Kidney epithelial cell (primary cell): ENCODE measurements at regions not wholly inside any gene's neighbourhood (a gene's known extent, or its start where the extent isn't known, plus 50 kb on each side); places are given as distances from the start of the nearest gene placed in this dataset.

Experiments
- DNase-seq: peaks from one replicate; pipeline ENCODE4 v3.0.0-alpha.2; 2010; ENCODE audit warnings: low read depth
- H3K27me3 ChIP-seq: 2 replicates; pipeline ENCODE4 v1.6.0; 2011; ENCODE audit warnings: low read length; ENCODE audit not compliant: control insufficient read depth, insufficient read depth
- H3K36me3 ChIP-seq: 2 replicates; pipeline ENCODE4 v1.5.1; 2011; ENCODE audit warnings: low read length; ENCODE audit not compliant: control insufficient read depth, insufficient read depth
- H3K4me3 ChIP-seq: 2 replicates; pipeline ENCODE4 v1.5.1; 2011; ENCODE audit warnings: low read depth, mild to moderate bottlenecking, control low read depth, low read length
- CTCF ChIP-seq: IDR thresholded peaks from 2 replicates; pipeline ENCODE4 v1.5.1; 2011; ENCODE audit warnings: mild to moderate bottlenecking, moderate library complexity, low read length, control low read depth, inconsistent platforms; ENCODE audit not compliant: insufficient read depth, poor library complexity, severe bottlenecking

GRCh38 chrX:76228499-76228898 lies 55.6 kb downstream of the PBDC1 start:
- no peak for DNase-seq
- H3K4me3 ChIP-seq: no peak overlapping the region
- H3K36me3 ChIP-seq: no peaks in the 10 kb centered on the region
- no peak for TF ChIP-seq CTCF
- no peaks in the 10 kb centered on the region for H3K27me3 ChIP-seq

GRCh38 chrX:76248901-76249300 lies 76.0 kb downstream of the PBDC1 start:
- H3K4me3 ChIP-seq: no peak overlapping the region

GRCh38 chrX:76253432-76253831 lies 80.6 kb downstream of the PBDC1 start:
- Histone ChIP-seq H3K4me3 (no peak overlapping the region), H3K27me3 (no peaks in the 10 kb centered on the region), H3K36me3 (no peaks in the 10 kb centered on the region)
- peak; percentile 35 for TF ChIP-seq CTCF
- DNase-seq: no peak

More at GRCh38 chrX:76248901-76249300, 76.0 kb downstream of the PBDC1 start:
- H3K27me3 ChIP-seq: no peaks in the 10 kb centered on the region
- TF ChIP-seq CTCF: no peak
- DNase-seq: no peak
- H3K36me3 ChIP-seq: no peaks in the 10 kb centered on the region

GRCh38 chrX:76279007-76279406 lies 106.1 kb downstream of the PBDC1 start:
- peak; percentile 61 for TF ChIP-seq CTCF
- peak; percentile 1 for DNase-seq
- no peak overlapping the region for H3K4me3 ChIP-seq

More at GRCh38 chrX:76279007-76279406, 106.1 kb downstream of the PBDC1 start:
- no peaks in the 10 kb centered on the region for H3K36me3 ChIP-seq
- no peaks in the 10 kb centered on the region for H3K27me3 ChIP-seq
